Astrocyte (in vitro differentiated cells and primary cell): ENCODE measurements at regions not wholly inside any gene's neighbourhood (a gene's known extent, or its start where the extent isn't known, plus 50 kb on each side); places are given as distances from the start of the nearest gene placed in this dataset.

ENCODE experiments used
- DNase-seq: peaks from one replicate; pipeline ENCODE4 v3.0.0-alpha.2; 2010; ENCODE audit warnings: low read depth
- FAIRE-seq: peaks from 2 replicates; lab custom pipeline; 2011; peaks lifted over from hg19 to GRCh38; lab: Jason Lieb, UNC
- H2AFZ ChIP-seq: 2 replicates; pipeline ENCODE4 v1.6.0; 2012; ENCODE audit warnings: low read depth, low read length, inconsistent platforms
- H3K27ac ChIP-seq: 2 replicates; pipeline ENCODE4 v1.5.1; 2011; ENCODE audit warnings: low read depth, low read length, inconsistent platforms
- H3K27me3 ChIP-seq: 2 replicates; pipeline ENCODE4 v1.6.0; 2011; ENCODE audit warnings: low read length, inconsistent platforms; ENCODE audit not compliant: insufficient read depth
- H3K36me3 ChIP-seq: 2 replicates; pipeline ENCODE4 v1.5.1; 2011; ENCODE audit warnings: low read length, inconsistent platforms; ENCODE audit not compliant: insufficient read depth
- H3K4me1 ChIP-seq: 2 replicates; pipeline ENCODE4 v1.5.1; 2011; ENCODE audit warnings: low read length, inconsistent platforms; ENCODE audit not compliant: insufficient read depth
- H3K4me2 ChIP-seq: 2 replicates; pipeline ENCODE4 v1.6.0; 2012; ENCODE audit warnings: low read length, inconsistent platforms
- H3K4me3 ChIP-seq: 2 replicates; pipeline ENCODE4 v1.5.1; 2011; ENCODE audit warnings: low read depth, mild to moderate bottlenecking, low read length, inconsistent platforms; ENCODE audit not compliant: insufficient read depth
- H3K79me2 ChIP-seq: 2 replicates; pipeline ENCODE4 v1.6.0; 2012; ENCODE audit warnings: mild to moderate bottlenecking, low read length, inconsistent platforms; ENCODE audit not compliant: insufficient read depth
- H3K9ac ChIP-seq: 2 replicates; pipeline ENCODE4 v1.6.0; 2012; ENCODE audit warnings: mild to moderate bottlenecking, low read length, inconsistent platforms
- H3K9me3 ChIP-seq: 2 replicates; pipeline ENCODE4 v1.5.1; 2012; ENCODE audit warnings: low read depth, mild to moderate bottlenecking, low read length, inconsistent platforms; ENCODE audit not compliant: insufficient read depth
- H4K20me1 ChIP-seq: 2 replicates; pipeline ENCODE4 v1.6.0; 2012; ENCODE audit warnings: low read length, inconsistent platforms; ENCODE audit not compliant: insufficient read depth
- H3K27ac Mint-ChIP-seq: one replicate; pipeline ENCODE4 v1.8.0; 2021; ENCODE audit warnings: mild to moderate bottlenecking, mixed read lengths; ENCODE audit not compliant: unreplicated experiment
- H3K27me3 Mint-ChIP-seq: one replicate; pipeline ENCODE4 v1.8.0; 2021; ENCODE audit warnings: low read depth, mixed read lengths; ENCODE audit not compliant: unreplicated experiment
- H3K36me3 Mint-ChIP-seq: one replicate; pipeline ENCODE4 v1.8.0; 2021; ENCODE audit warnings: low read depth, mixed read lengths; ENCODE audit not compliant: unreplicated experiment
- H3K4me1 Mint-ChIP-seq: one replicate; pipeline ENCODE4 v1.8.0; 2021; ENCODE audit warnings: low read depth, mixed read lengths; ENCODE audit not compliant: unreplicated experiment
- H3K4me3 Mint-ChIP-seq: one replicate; pipeline ENCODE4 v1.8.0; 2021; ENCODE audit warnings: mild to moderate bottlenecking, moderate library complexity, mixed read lengths; ENCODE audit not compliant: unreplicated experiment
- H3K9me3 Mint-ChIP-seq: one replicate; pipeline ENCODE4 v1.8.0; 2021; ENCODE audit warnings: mild to moderate bottlenecking, mixed read lengths; ENCODE audit not compliant: unreplicated experiment
- CTCF ChIP-seq: IDR thresholded peaks from 2 replicates; pipeline ENCODE4 v1.5.1; 2011; ENCODE audit warnings: low read depth, mild to moderate bottlenecking, inconsistent platforms, low read length, moderate library complexity; ENCODE audit not compliant: insufficient read depth
- EZH2 ChIP-seq: IDR thresholded peaks from 2 replicates; pipeline ENCODE4 v1.6.1; 2012; ENCODE audit warnings: mild to moderate bottlenecking, low read length, inconsistent platforms; ENCODE audit not compliant: insufficient read depth

- no peak overlapping the region for H3K4me2 ChIP-seq
- H2AFZ ChIP-seq: no peak overlapping the region
- Mint-ChIP-seq H3K27me3 (no peaks in the 10 kb centered on the region), H3K36me3 (no peaks in the 10 kb centered on the region), H3K4me3 (no peak overlapping the region), H3K9me3 (peaks cover 2% of the 10 kb centered on the region), H3K4me1 (no peaks in the 10 kb centered on the region), H3K27ac (no peak overlapping the region)
- H4K20me1 ChIP-seq: no peaks in the 10 kb centered on the region
- DNase-seq (no peak), FAIRE-seq (no peak)
- H3K27ac ChIP-seq: no peak overlapping the region
- H3K36me3 ChIP-seq: no peaks in the 10 kb centered on the region
- TF ChIP-seq EZH2: no peak
- TF ChIP-seq CTCF: no peak
- H3K79me2 ChIP-seq: no peaks in the 10 kb centered on the region
- H3K4me1 ChIP-seq: no peaks in the 10 kb centered on the region
- H3K4me3 ChIP-seq: no peak overlapping the region
- H3K27me3 ChIP-seq: no peaks in the 10 kb centered on the region
- H3K9ac ChIP-seq: no peak overlapping the region
- no peaks in the 10 kb centered on the region for H3K9me3 ChIP-seq
Measured at GRCh38 chr3:153078826-153079225, 83.2 kb upstream of the RAP2B start.

GRCh38 chr3:153079386-153079785 is 82.6 kb upstream of the RAP2B start:
- Histone ChIP-seq H3K9ac (no peak overlapping the region), H3K4me1 (no peaks in the 10 kb centered on the region), H3K4me3 (no peak overlapping the region), H3K27me3 (no peaks in the 10 kb centered on the region), H3K79me2 (no peaks in the 10 kb centered on the region), H2AFZ (no peak overlapping the region), H3K36me3 (no peaks in the 10 kb centered on the region), H3K9me3 (no peaks in the 10 kb centered on the region), H3K4me2 (no peak overlapping the region), H4K20me1 (no peaks in the 10 kb centered on the region), H3K27ac (no peak overlapping the region)
- DNase-seq (no peak), FAIRE-seq (no peak)
- Mint-ChIP-seq H3K4me3 (no peak overlapping the region), H3K27me3 (no peaks in the 10 kb centered on the region), H3K36me3 (no peaks in the 10 kb centered on the region), H3K27ac (no peak overlapping the region), H3K4me1 (no peaks in the 10 kb centered on the region), H3K9me3 (peaks cover 2% of the 10 kb centered on the region)
- TF ChIP-seq CTCF (no peak), EZH2 (no peak)

GRCh38 chr3:153080778-153081240 is 81.2 kb upstream of the RAP2B start:
- Histone ChIP-seq H3K9ac (no peak overlapping the region), H3K27me3 (no peaks in the 10 kb centered on the region), H3K4me3 (no peak overlapping the region), H3K4me1 (no peaks in the 10 kb centered on the region), H3K79me2 (no peaks in the 10 kb centered on the region), H3K36me3 (no peaks in the 10 kb centered on the region), H3K4me2 (no peak overlapping the region), H3K27ac (no peak overlapping the region), H2AFZ (no peak overlapping the region), H3K9me3 (no peaks in the 10 kb centered on the region), H4K20me1 (no peaks in the 10 kb centered on the region)
- Mint-ChIP-seq H3K27ac (no peak overlapping the region), H3K9me3 (no peaks in the 10 kb centered on the region), H3K27me3 (peaks cover 1% of the 10 kb centered on the region), H3K4me1 (no peaks in the 10 kb centered on the region), H3K36me3 (no peaks in the 10 kb centered on the region), H3K4me3 (no peak overlapping the region)
- DNase-seq (no peak), FAIRE-seq (no peak)
- no peak for TF ChIP-seq CTCF
- no peak for TF ChIP-seq EZH2
